IMR-90 (cell line): ENCODE measurements at regions not wholly inside any gene's neighbourhood (a gene's known extent, or its start where the extent isn't known, plus 50 kb on each side); places are given as distances from the start of the nearest gene placed in this dataset.

Experiments
- ATAC-seq: fragments of 200-7000 bp; cut with Tn5 transposase; 2 replicates; pipeline ENCODE4 v1.9.1; 2020; ENCODE audit warnings: low read depth, mild to moderate bottlenecking, moderate library complexity
- BruUV-seq: library from RNA; stranded (reverse); fragments of 400-500 nt; replicated peaks from 2 replicates; lab custom pipeline; 2021; lab: Mats Ljungman, UMichigan
- CTCF ChIA-PET: fragments of 300-600 bp; formaldehyde crosslinking; extraction: SDS; loops from one replicate; lab custom pipeline; 2021; ENCODE audit warnings: antibody characterized with exemption; lab: Yijun Ruan, JAX
- POLR2A ChIA-PET: fragments of 300-600 bp; sonication (Branson Sonifier 250); formaldehyde crosslinking; loops from one replicate; lab custom pipeline; 2022; ENCODE audit warnings: antibody characterized with exemption; ENCODE audit not compliant: unreplicated experiment; lab: Charles Lee
- DNase-seq: peaks from one replicate; pipeline ENCODE4 v3.0.0; 2013
- H2AFZ ChIP-seq: replicated peaks from 2 replicates; pipeline ENCODE3; 2013; ENCODE audit warnings: low read length, mild to moderate bottlenecking; ENCODE audit not compliant: poor library complexity
- H2AK5ac ChIP-seq: 2 replicates; pipeline ENCODE4 v1.6.1; 2013; ENCODE audit warnings: low read depth, low read length, inconsistent platforms
- H2AK9ac ChIP-seq: replicated peaks from 2 replicates; pipeline ENCODE3; 2013; ENCODE audit warnings: mild to moderate bottlenecking, low read depth, low read length, moderate library complexity; ENCODE audit not compliant: poor library complexity
- H2BK120ac ChIP-seq: 2 replicates; pipeline ENCODE4 v1.6.1; 2013; ENCODE audit warnings: low read depth, low read length, inconsistent platforms
- H2BK15ac ChIP-seq: 3 replicates; pipeline ENCODE4 v1.6.1; 2013; ENCODE audit warnings: low read depth, low read length, inconsistent platforms
- H2BK20ac ChIP-seq: 2 replicates; pipeline ENCODE4 v1.6.1; 2013; ENCODE audit warnings: low read depth, mild to moderate bottlenecking, inconsistent platforms, low read length, moderate library complexity
- H2BK5ac ChIP-seq: 2 replicates; pipeline ENCODE4 v1.6.1; 2013; ENCODE audit warnings: mild to moderate bottlenecking, low read depth, low read length, inconsistent platforms; ENCODE audit not compliant: poor library complexity, severe bottlenecking
- H3K14ac ChIP-seq: replicated peaks from 2 replicates; pipeline ENCODE4 v1.6.1; 2013; ENCODE audit warnings: low read depth, low read length, inconsistent platforms
- H3K18ac ChIP-seq: 2 replicates; pipeline ENCODE4 v1.6.1; 2013; ENCODE audit warnings: low read depth, low read length, control low read depth
- H3K23ac ChIP-seq: 2 replicates; pipeline ENCODE4 v1.6.1; 2013; ENCODE audit warnings: low read depth, low read length, inconsistent platforms
- H3K27ac ChIP-seq: 2 replicates; pipeline ENCODE4 v1.5.1; 2013; ENCODE audit warnings: mild to moderate bottlenecking, control low read depth, low read length; ENCODE audit not compliant: insufficient read depth
- H3K27me3 ChIP-seq: 2 replicates; pipeline ENCODE4 v1.6.1; 2013; ENCODE audit warnings: low read length; ENCODE audit not compliant: control insufficient read depth, insufficient read depth
- H3K36me3 ChIP-seq: 2 replicates; pipeline ENCODE4 v1.6.1; 2013; ENCODE audit warnings: low read length, mixed read lengths; ENCODE audit not compliant: control insufficient read depth, insufficient read depth
- H3K4ac ChIP-seq: 2 replicates; pipeline ENCODE4 v1.6.1; 2013; ENCODE audit warnings: low read depth, low read length, inconsistent platforms
- H3K4me1 ChIP-seq: 2 replicates; pipeline ENCODE4 v1.6.1; 2013; ENCODE audit warnings: low read length, mixed read lengths; ENCODE audit not compliant: control insufficient read depth, insufficient read depth
- H3K4me2 ChIP-seq: 2 replicates; pipeline ENCODE4 v1.6.1; 2013; ENCODE audit warnings: low read depth, mild to moderate bottlenecking, control low read depth, low read length, moderate library complexity
- H3K4me3 ChIP-seq: 2 replicates; pipeline ENCODE4 v1.5.1; 2013; ENCODE audit warnings: low read depth, mild to moderate bottlenecking, control low read depth, low read length, moderate library complexity; ENCODE audit not compliant: insufficient read depth
- H3K56ac ChIP-seq: 2 replicates; pipeline ENCODE4 v1.6.1; 2013; ENCODE audit warnings: low read length, inconsistent platforms; ENCODE audit not compliant: insufficient read depth; ENCODE audit errors: extremely low read depth
- H3K79me1 ChIP-seq, 2 experiments: 2 replicates each; pipeline ENCODE4 v1.6.1; 2013; ENCODE audit warnings: low read length in 2 of 2, inconsistent platforms in 1 of 2, low read depth in 1 of 2
- H3K9ac ChIP-seq: 2 replicates; pipeline ENCODE4 v1.6.1; 2013; ENCODE audit warnings: low read depth, low read length, control low read depth
- H3K9me1 ChIP-seq: 2 replicates; pipeline ENCODE4 v1.6.1; 2013; ENCODE audit warnings: low read length, inconsistent platforms; ENCODE audit not compliant: insufficient read depth
- H3K9me3 ChIP-seq: 2 replicates; pipeline ENCODE4 v1.6.1; 2013; ENCODE audit warnings: low read length; ENCODE audit not compliant: control insufficient read depth, insufficient read depth
- H4K20me1 ChIP-seq: 2 replicates; pipeline ENCODE4 v1.6.1; 2013; ENCODE audit warnings: low read length, inconsistent platforms; ENCODE audit not compliant: insufficient read depth
- H4K5ac ChIP-seq: 2 replicates; pipeline ENCODE4 v1.6.1; 2013; ENCODE audit warnings: mild to moderate bottlenecking, low read depth, low read length, control low read depth
- H4K8ac ChIP-seq, 2 experiments: 2 replicates each; pipeline ENCODE4 v1.6.1; 2013; ENCODE audit warnings: low read depth in 2 of 2, low read length in 2 of 2, control low read depth in 1 of 2, inconsistent platforms in 1 of 2
- H4K91ac ChIP-seq: 2 replicates; pipeline ENCODE4 v1.6.1; 2013; ENCODE audit warnings: low read depth, low read length, inconsistent platforms; ENCODE audit not compliant: insufficient read depth
- BHLHE40 ChIP-seq: fragments of 150-350 bp; IDR thresholded peaks from 2 replicates; pipeline ENCODE4 v1.6.1; 2016; ENCODE audit warnings: mild to moderate bottlenecking, low read depth, low read length
- CEBPB ChIP-seq: IDR thresholded peaks from 2 replicates; pipeline ENCODE4 v1.6.1; 2012; ENCODE audit warnings: low read depth, low read length, improper control_type of control experiment
- CTCF ChIP-seq: conservative IDR thresholded peaks from 2 replicates; pipeline ENCODE4 v1.5.1; 2012; ENCODE audit warnings: mild to moderate bottlenecking, low read depth, low read length, improper control_type of control experiment
- ELK1 ChIP-seq: fragments of 150-350 bp; IDR thresholded peaks from 2 replicates; pipeline ENCODE4 v1.6.1; 2016; ENCODE audit warnings: low read depth, mild to moderate bottlenecking, low read length, moderate library complexity, borderline replicate concordance
- MAFK ChIP-seq: IDR thresholded peaks from 2 replicates; pipeline ENCODE4 v1.6.1; 2012; ENCODE audit warnings: low read depth, low read length, improper control_type of control experiment
- MAZ ChIP-seq: IDR thresholded peaks from 2 replicates; pipeline ENCODE4 v1.6.1; 2012; ENCODE audit warnings: low read depth, mild to moderate bottlenecking, low read length, improper control_type of control experiment, moderate library complexity, borderline replicate concordance
- MXI1 ChIP-seq: IDR thresholded peaks from 2 replicates; pipeline ENCODE4 v1.6.1; 2012; ENCODE audit warnings: low read depth, mild to moderate bottlenecking, low read length, moderate library complexity, borderline replicate concordance
- NFE2L2 ChIP-seq: fragments of 150-350 bp; IDR thresholded peaks from 2 replicates; pipeline ENCODE4 v1.6.1; 2016; ENCODE audit warnings: low read depth, mild to moderate bottlenecking, low read length
- POLR2A ChIP-seq: IDR thresholded peaks from 2 replicates; pipeline ENCODE4 v1.6.1; 2012; ENCODE audit warnings: mild to moderate bottlenecking, low read depth, low read length
- RCOR1 ChIP-seq: IDR thresholded peaks from 2 replicates; pipeline ENCODE4 v1.6.1; 2012; ENCODE audit warnings: mild to moderate bottlenecking, low read length, improper control_type of control experiment; ENCODE audit not compliant: insufficient replicate concordance
- RFX5 ChIP-seq: IDR thresholded peaks from 2 replicates; pipeline ENCODE4 v1.8.0; 2012; ENCODE audit warnings: low read depth, mild to moderate bottlenecking, low read length, moderate library complexity
- WGBS, 2 experiments: methylation state at CpG; one replicate each; pipeline versions ENCODE4 v1.1.5 to v1.1.7; 2013; ENCODE audit warnings: missing lambda C conversion rate in 2 of 2; ENCODE audit not compliant: insufficient read length in 1 of 2; ENCODE audit errors: extremely low coverage in 2 of 2; 5-methylcytosine and 5-hydroxymethylcytosine counted together
- dilution Hi-C: fragments of 300-500 bp; cut with HindIII; formaldehyde crosslinking; loops from one replicate; pipeline ENCODE4 v1.14.3; 2018; ENCODE audit warnings: low sequenced_read_pairs; ENCODE audit not compliant: unreplicated experiment
- in situ Hi-C: fragments of 300-500 bp; cut with MboI; formaldehyde crosslinking; loops from 3 replicates; pipeline ENCODE4 v1.14.3; 2019; ENCODE audit warnings: low sequenced_read_pairs, inconsistent platforms, mixed read lengths
- intact Hi-C: fragments of 100-400 bp; cut with micrococcal nuclease; formaldehyde crosslinking; loops from 2 replicates; pipeline ENCODE4 v1.10.0; 2022

DNA sequence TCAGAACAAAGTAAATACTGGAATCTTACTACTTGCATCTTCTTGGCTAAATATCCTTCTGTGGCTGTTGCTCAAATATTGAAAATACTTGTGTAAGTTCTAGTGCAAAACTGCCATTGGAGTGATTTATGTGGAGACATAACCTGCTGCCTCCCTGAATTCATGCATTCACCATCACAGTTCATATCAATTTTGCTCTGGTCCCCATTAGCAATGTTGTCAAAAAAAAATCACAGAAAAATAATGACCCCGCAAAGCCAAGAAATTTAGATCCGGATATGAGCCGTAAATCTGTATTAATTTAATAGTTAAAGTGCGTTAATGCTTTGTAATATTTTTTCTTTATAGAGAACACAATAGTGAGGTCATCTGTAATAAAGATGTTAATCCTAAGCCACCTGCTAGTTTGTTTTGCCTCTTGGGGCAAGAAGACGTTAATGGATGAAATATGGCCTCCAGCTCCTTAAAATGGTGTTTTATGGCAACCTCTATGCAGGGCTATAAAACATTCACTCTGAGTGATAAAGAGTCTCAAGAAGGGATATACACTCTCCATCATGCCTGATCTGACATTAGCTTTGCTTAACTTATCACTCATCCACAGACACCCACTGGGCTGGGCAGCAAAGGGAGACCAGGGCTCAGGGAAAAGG, 255.9 kb downstream of the INSC start:
- POLR2A ChIA-PET, result no interaction called here

More for the DNA sequence above, 255.9 kb downstream of the INSC start:
- no peaks in the 10 kb centered on the region for H3K36me3 ChIP-seq
- no peak overlapping the region for H3K23ac ChIP-seq
- DNase-seq (no peak), ATAC-seq (no peak)
- no peaks in the 10 kb centered on the region for H3K9me1 ChIP-seq
- no peak overlapping the region for H3K56ac ChIP-seq
- WGBS, 2 experiments, result 80% methylated on average over 2 of the region's 5 CpGs; no CpG with 5 or more reads in 1 of the 2 experiments
- no TSS peak for BruUV-seq
- in situ Hi-C loops, result no loop called here
- H2BK15ac ChIP-seq, result no peak overlapping the region
- no peak overlapping the region for H3K4ac ChIP-seq
- H4K91ac ChIP-seq, result no peak overlapping the region
- H2AK5ac ChIP-seq, result no peak overlapping the region
- H3K9me3 ChIP-seq, result no peaks in the 10 kb centered on the region
- no peak overlapping the region for H3K14ac ChIP-seq
- H2AK9ac ChIP-seq, result no peak overlapping the region
- no peak overlapping the region for H2AFZ ChIP-seq
- no peak overlapping the region for H2BK120ac ChIP-seq
- no peak overlapping the region for H2BK5ac ChIP-seq
- H4K20me1 ChIP-seq, result no peaks in the 10 kb centered on the region
- no peak overlapping the region for H2BK20ac ChIP-seq
- CTCF ChIA-PET, result no interaction called here
- H3K9ac ChIP-seq, result no peak overlapping the region
- H4K5ac ChIP-seq, result no peak overlapping the region
- no peak overlapping the region for H3K18ac ChIP-seq
- H3K79me1 ChIP-seq, result no peaks in the 10 kb centered on the region
- H4K8ac ChIP-seq, result no peak overlapping the region
- no peak overlapping the region for H3K27ac ChIP-seq
- TF ChIP-seq MAFK (no peak), RCOR1 (no peak), ELK1 (no peak), MXI1 (no peak), BHLHE40 (no peak), POLR2A (no peak), MAZ (no peak), NFE2L2 (no peak), RFX5 (no peak), CTCF (no peak), CEBPB (no peak)
- dilution Hi-C loops, result no loop called here
- H3K4me2 ChIP-seq, result no peak overlapping the region
- intact Hi-C loops, result no loop called here
- no peak overlapping the region for H3K4me3 ChIP-seq
- H3K4me1 ChIP-seq, result no peaks in the 10 kb centered on the region
- H3K27me3 ChIP-seq, result 0 out of 2 replicates have a peak, but pooled peaks cover 2% of the 10 kb centered on the region
